H1 (cell line): ENCODE measurements at regions not wholly inside any gene's neighbourhood (a gene's known extent, or its start where the extent isn't known, plus 50 kb on each side); places are given as distances from the start of the nearest gene placed in this dataset.

Experiments
- ASH2L ChIP-seq: fragments of 200-600, 300-600 bp; sonication (generic); IDR thresholded peaks from one replicate; pipeline ENCODE4 v1.7.1; 2017; ENCODE audit warnings: low read length
- CBX5 ChIP-seq: fragments of 300-800, 300-1000 bp; sonication (generic); IDR thresholded peaks from 2 replicates; pipeline ENCODE4 v1.7.1; 2016; ENCODE audit warnings: antibody characterized with exemption, low read length, low read depth
- CHD7 ChIP-seq: fragments of 300-600 bp; sonication (generic); IDR thresholded peaks from 2 replicates; pipeline ENCODE4 v1.7.1; 2012; ENCODE audit warnings: low read length, moderate library complexity, mild to moderate bottlenecking, inconsistent platforms; ENCODE audit not compliant: insufficient replicate concordance
- HDAC2 ChIP-seq, 2 experiments: fragments of 300-600 bp in 1 of 2; sonication (generic) in 1 of 2; IDR thresholded peaks; 2 replicates each; pipeline ENCODE4 v1.6.1; 2011 to 2012; ENCODE audit warnings: low read depth in 2 of 2, low read length in 2 of 2, mild to moderate bottlenecking in 2 of 2, moderate library complexity in 2 of 2, borderline replicate concordance in 1 of 2, inconsistent platforms in 1 of 2
- KDM1A ChIP-seq: fragments of 200-600, 300-600 bp; sonication (generic); IDR thresholded peaks from 2 replicates; pipeline ENCODE4 v1.7.1; 2016; ENCODE audit warnings: mild to moderate bottlenecking, low read length, borderline replicate concordance
- TCF12 ChIP-seq: IDR thresholded peaks from 2 replicates; pipeline ENCODE4 v1.6.1; 2011; ENCODE audit warnings: low read depth, mild to moderate bottlenecking, low read length
- YY1 ChIP-seq: IDR thresholded peaks from 2 replicates; pipeline ENCODE4 v1.6.1; 2011; ENCODE audit warnings: low read depth, mild to moderate bottlenecking, low read length

GRCh38 chrX:3938587-3938986 is 225.1 kb upstream of the PRKX start (continued):
- TF ChIP-seq CHD7 (no peak), TCF12 (no peak), ASH2L (no peak), HDAC2 (IDR thresholded peaks at IDR 0.05; ENCODE audit: borderline replicate concordance in 1 of 2, low read depth in 2 of 2, low read length in 2 of 2) (no peak), KDM1A (no peak), CBX5 (no peak), YY1 (no peak)
- TF ChIP-seq, all 59 proteins: peak for 0
